ENCODE measurements at regions not wholly inside any gene's neighbourhood (a gene's known extent, or its start where the extent isn't known, plus 50 kb on each side); places are given as distances from the start of the nearest gene placed in this dataset.

GRCh38 chr6:144637541-144637940, 352.4 kb downstream of the UTRN start:
- Histone ChIP-seq H3K4me3 (no peak overlapping the region), H3K4me1 (no peaks in the 10 kb centered on the region)
- no peak for DNase-seq

GRCh38 chr6:144639654-144640053, 354.5 kb downstream of the UTRN start:
- no peaks in the 10 kb centered on the region for H3K36me3 ChIP-seq
- no peak for TF ChIP-seq CTCF (IDR thresholded peaks at IDR 0.05)
- no peak for TF ChIP-seq POLR2A (IDR thresholded peaks at IDR 0.05)
- H3K27me3 ChIP-seq = no peaks in the 10 kb centered on the region
- H3K4me3 ChIP-seq = no peak overlapping the region
- H3K9me3 ChIP-seq = no peaks in the 10 kb centered on the region
- H3K27ac ChIP-seq = no peak overlapping the region
- no peaks in the 10 kb centered on the region for H3K4me1 ChIP-seq
- DNase-seq = no peak

More at GRCh38 chr6:144637541-144637940, 352.4 kb downstream of the UTRN start:
- no peaks in the 10 kb centered on the region for H3K27me3 ChIP-seq
- TF ChIP-seq CTCF (IDR thresholded peaks at IDR 0.05) = no peak
- TF ChIP-seq POLR2A (IDR thresholded peaks at IDR 0.05) = no peak
- H3K9me3 ChIP-seq = no peaks in the 10 kb centered on the region
- H3K27ac ChIP-seq = no peak overlapping the region
- no peaks in the 10 kb centered on the region for H3K36me3 ChIP-seq

- no peak for DNase-seq
- Histone ChIP-seq H3K27ac (no peak overlapping the region), H3K36me3 (no peaks in the 10 kb centered on the region), H3K27me3 (no peaks in the 10 kb centered on the region), H3K9me3 (no peaks in the 10 kb centered on the region), H3K4me1 (no peaks in the 10 kb centered on the region), H3K4me3 (no peak overlapping the region)
- TF ChIP-seq CTCF (IDR thresholded peaks at IDR 0.05) (no peak), POLR2A (IDR thresholded peaks at IDR 0.05) (no peak)
These were observed 356.2 kb downstream of the UTRN start for GRCh38 chr6:144641286-144641685.

GRCh38 chr6:144644776-144645175, 359.6 kb downstream of the UTRN start:
- no peaks in the 10 kb centered on the region for H3K27me3 ChIP-seq
- H3K36me3 ChIP-seq = no peaks in the 10 kb centered on the region
- no peaks in the 10 kb centered on the region for H3K9me3 ChIP-seq
- H3K4me1 ChIP-seq = no peaks in the 10 kb centered on the region
- TF ChIP-seq CTCF (IDR thresholded peaks at IDR 0.05) (no peak), POLR2A (IDR thresholded peaks at IDR 0.05) (no peak)
- H3K4me3 ChIP-seq = no peak overlapping the region
- DNase-seq = no peak
- H3K27ac ChIP-seq = no peak overlapping the region

- Histone ChIP-seq H3K9me3 (no peaks in the 10 kb centered on the region), H3K27ac (no peak overlapping the region), H3K4me1 (no peaks in the 10 kb centered on the region), H3K4me3 (no peak overlapping the region), H3K36me3 (no peaks in the 10 kb centered on the region), H3K27me3 (no peaks in the 10 kb centered on the region)
- DNase-seq = no peak
- TF ChIP-seq POLR2A (IDR thresholded peaks at IDR 0.05) (no peak), CTCF (IDR thresholded peaks at IDR 0.05) (no peak)
These were observed 361.2 kb downstream of the UTRN start for GRCh38 chr6:144646093-144647056.

Measured in Peyer's patch (tissue), 4 donors.